SK-N-SH (cell line): ENCODE measurements at regions not wholly inside any gene's neighbourhood (a gene's known extent, or its start where the extent isn't known, plus 50 kb on each side); places are given as distances from the start of the nearest gene placed in this dataset.

ENCODE experiments used
- CTCF ChIA-PET: fragments of 300-600, 350-600 bp; formaldehyde crosslinking; extraction: SDS; loops from one replicate; lab custom pipeline; 2021; lab: Yijun Ruan, JAX
- POLR2A ChIA-PET: fragments of 350-600 bp; sonication (Branson Sonifier 250); formaldehyde crosslinking; extraction: SDS; loops from one replicate; lab custom pipeline; 2020; ENCODE audit warnings: antibody characterized with exemption, inconsistent platforms; lab: Yijun Ruan, JAX
- DNase-seq: peaks from one replicate; pipeline ENCODE4 v3.0.0; 2012
- H2AFZ ChIP-seq: fragments of 200-600 bp; sonication (generic); 2 replicates; pipeline ENCODE4 v1.8.1; 2016; ENCODE audit warnings: antibody characterized with exemption, mild to moderate bottlenecking, low read depth
- H3F3A ChIP-seq: fragments of 200-600 bp; sonication (generic); replicated peaks from 2 replicates; pipeline ENCODE3; 2016; ENCODE audit warnings: antibody characterized with exemption, mild to moderate bottlenecking; ENCODE audit not compliant: insufficient read depth
- H3K27ac ChIP-seq, 2 experiments: fragments of 200-500 bp in 1 of 2; fragments of 200-600 bp in 1 of 2; sonication (Bioruptor generic) in 1 of 2; sonication (generic), shearing (Covaris generic) in 1 of 2; 2 replicates each; pipeline versions ENCODE4 v1.5.1 to v1.6.1; 2014 to 2016; ENCODE audit warnings: low read depth in 2 of 2, inconsistent platforms in 1 of 2, low read length in 1 of 2, mild to moderate bottlenecking in 1 of 2, mixed read lengths in 1 of 2
- H3K27me3 ChIP-seq: fragments of 200-600 bp; sonication (generic), shearing (Covaris generic); 2 replicates; pipeline ENCODE4 v1.6.1; 2016; ENCODE audit warnings: mixed run types; ENCODE audit not compliant: insufficient read depth
- H3K36me3 ChIP-seq, 2 experiments: fragments of 200-500 bp in 1 of 2; fragments of 200-600 bp in 1 of 2; sonication (Bioruptor generic) in 1 of 2; sonication (generic) in 1 of 2; replicated peaks in 1 of 2; 2 replicates each; pipeline versions ENCODE3 to v1.5.1; 2014 to 2016; ENCODE audit warnings: low read length in 1 of 2, mild to moderate bottlenecking in 1 of 2; ENCODE audit not compliant: insufficient read depth in 2 of 2, control insufficient read depth in 1 of 2
- H3K4me1 ChIP-seq, 2 experiments: fragments of 200-500 bp in 1 of 2; fragments of 200-600 bp in 1 of 2; sonication (Bioruptor generic) in 1 of 2; sonication (generic), shearing (Covaris generic) in 1 of 2; 2 replicates each; pipeline versions ENCODE4 v1.5.1 to v1.6.1; 2014 to 2016; ENCODE audit warnings: low read depth in 1 of 2, low read length in 1 of 2, mixed run types in 1 of 2; ENCODE audit not compliant: insufficient read depth in 2 of 2, control insufficient read depth in 1 of 2
- H3K4me2 ChIP-seq: fragments of 200-600 bp; sonication (generic), shearing (Covaris generic); 2 replicates; pipeline ENCODE4 v1.6.1; 2017; ENCODE audit warnings: mixed run types
- H3K4me3 ChIP-seq, 2 experiments: fragments of 200-500 bp in 1 of 2; fragments of 200-600 bp in 1 of 2; sonication (Bioruptor generic) in 1 of 2; sonication (generic), shearing (Covaris generic) in 1 of 2; 2 replicates each; pipeline versions ENCODE4 v1.5.1 to v1.8.1; 2014 to 2016; ENCODE audit warnings: low read depth in 2 of 2, inconsistent platforms in 1 of 2, low read length in 1 of 2, mild to moderate bottlenecking in 1 of 2, mixed read lengths in 1 of 2, moderate library complexity in 1 of 2
- H3K79me2 ChIP-seq: fragments of 200-600 bp; sonication (generic); 2 replicates; pipeline ENCODE4 v1.8.1; 2017; ENCODE audit warnings: mild to moderate bottlenecking; ENCODE audit not compliant: insufficient read depth
- H3K9ac ChIP-seq: fragments of 200-600 bp; sonication (generic); 2 replicates; pipeline ENCODE4 v1.6.1; 2017; ENCODE audit warnings: mixed run types
- H3K9me2 ChIP-seq: fragments of 200-600 bp; sonication (generic); 2 replicates; pipeline ENCODE4 v1.6.1; 2017; ENCODE audit warnings: mixed run types
- H3K9me3 ChIP-seq: fragments of 200-600 bp; sonication (generic); 2 replicates; pipeline ENCODE4 v1.6.1; 2017; ENCODE audit warnings: mixed run types, mild to moderate bottlenecking, moderate library complexity
- H4K20me1 ChIP-seq: fragments of 200-600 bp; sonication (generic); 2 replicates; pipeline ENCODE4 v1.6.1; 2017; ENCODE audit warnings: mild to moderate bottlenecking, mixed run types; ENCODE audit not compliant: insufficient read depth
- ELF1 ChIP-seq: IDR thresholded peaks from 2 replicates; pipeline ENCODE4 v1.4.0; 2012
- EZH2phosphoT487 ChIP-seq: fragments of 200-600 bp; sonication (generic); IDR thresholded peaks from 2 replicates; pipeline ENCODE4 v1.6.1; 2017; ENCODE audit warnings: low read depth, mixed run types, mild to moderate bottlenecking, antibody characterized with exemption, moderate library complexity, borderline replicate concordance
- FOSL2 ChIP-seq: IDR thresholded peaks from 2 replicates; pipeline ENCODE4 v1.4.0; 2012; ENCODE audit warnings: low read depth, mild to moderate bottlenecking, moderate library complexity, borderline replicate concordance
- FOXM1 ChIP-seq: IDR thresholded peaks from 2 replicates; pipeline ENCODE4 v1.4.0; 2012; ENCODE audit warnings: low read depth, mild to moderate bottlenecking
- GABPA ChIP-seq: IDR thresholded peaks from 2 replicates; pipeline ENCODE4 v1.4.0; 2012; ENCODE audit warnings: low read depth, mild to moderate bottlenecking
- GATA2 ChIP-seq: sonication (generic); formaldehyde crosslinking; IDR thresholded peaks from 2 replicates; pipeline ENCODE4 v1.5.0; 2020; ENCODE audit warnings: mild to moderate bottlenecking, missing genetic modification reagents
- JUND ChIP-seq: IDR thresholded peaks from 2 replicates; pipeline ENCODE4 v1.4.0; 2012
- MAX ChIP-seq: IDR thresholded peaks from 2 replicates; pipeline ENCODE4 v1.4.0; 2012; ENCODE audit warnings: low read depth
- MXI1 ChIP-seq: IDR thresholded peaks from 2 replicates; pipeline ENCODE4 v1.6.1; 2012; ENCODE audit warnings: mild to moderate bottlenecking, low read depth, low read length, improper control_type of control experiment
- NFIC ChIP-seq: IDR thresholded peaks from 2 replicates; pipeline ENCODE4 v1.4.0; 2012; ENCODE audit warnings: borderline replicate concordance
- PBX3 ChIP-seq: IDR thresholded peaks from 2 replicates; pipeline ENCODE4; 2012
- RCOR1 ChIP-seq: fragments of 150-350 bp; IDR thresholded peaks from 2 replicates; pipeline ENCODE4 v1.6.1; 2017; ENCODE audit warnings: antibody characterized with exemption, low read length
- REST ChIP-seq: IDR thresholded peaks from 2 replicates; pipeline ENCODE4 v1.6.1; 2012; ENCODE audit warnings: mild to moderate bottlenecking, low read depth, low read length, moderate library complexity
- RXRA ChIP-seq: IDR thresholded peaks from 2 replicates; pipeline ENCODE4 v1.4.0; 2012; ENCODE audit warnings: low read depth, mild to moderate bottlenecking, borderline replicate concordance
- TAF1 ChIP-seq: IDR thresholded peaks from 2 replicates; pipeline ENCODE4 v1.6.1; 2012; ENCODE audit warnings: low read depth, mild to moderate bottlenecking, low read length, moderate library complexity, borderline replicate concordance
- TEAD4 ChIP-seq: IDR thresholded peaks from 2 replicates; pipeline ENCODE4 v1.4.0; 2012; ENCODE audit warnings: mild to moderate bottlenecking, borderline replicate concordance; ENCODE audit not compliant: insufficient read depth
- USF1 ChIP-seq: IDR thresholded peaks from 2 replicates; pipeline ENCODE4 v1.4.0; 2012; ENCODE audit warnings: low read depth, borderline replicate concordance
- USF2 ChIP-seq: fragments of 150-350 bp; IDR thresholded peaks from 2 replicates; pipeline ENCODE4 v1.6.1; 2017; ENCODE audit warnings: antibody characterized with exemption, low read length, low read depth, borderline replicate concordance
- YY1 ChIP-seq: IDR thresholded peaks from 2 replicates; pipeline ENCODE4 v1.4.0; 2012; ENCODE audit warnings: low read depth, mild to moderate bottlenecking
- WGBS: methylation state at CpG from one replicate; pipeline ENCODE4 v1.1.6; 2017; ENCODE audit warnings: low lambda C conversion rate; 5-methylcytosine and 5-hydroxymethylcytosine counted together

GRCh38 chr2:144597894-144598593 is 78.1 kb upstream of the ZEB2 start:
- Histone ChIP-seq H3K27me3 (no peaks in the 10 kb centered on the region), H4K20me1 (no peaks in the 10 kb centered on the region), H3K9ac (no peak overlapping the region), H3K79me2 (no peaks in the 10 kb centered on the region), H2AFZ (no peak overlapping the region), H3F3A (peaks cover 11% of the 10 kb centered on the region), H3K4me2 (no peak overlapping the region), H3K4me1 (peaks cover 3 to 9% of the 10 kb centered on the region in 2 experiments), H3K9me3 (no peaks in the 10 kb centered on the region), H3K4me3 (no peak overlapping the region), H3K36me3 (no peaks in the 10 kb centered on the region), H3K27ac (no peak overlapping the region), H3K9me2 (no peaks in the 10 kb centered on the region)
- DNase-seq = no peak
- ChIA-PET POLR2A (no interaction called here), CTCF (no interaction called here)
- no peak for TF ChIP-seq FOXM1
- no peak for TF ChIP-seq EZH2phosphoT487
- no peak for TF ChIP-seq GABPA
- TF ChIP-seq YY1 = no peak
- TF ChIP-seq RXRA = no peak
- TF ChIP-seq USF2 = no peak
- TF ChIP-seq MAX = no peak
- no peak for TF ChIP-seq NFIC
- TF ChIP-seq TAF1 = no peak
- no peak for TF ChIP-seq JUND
- TF ChIP-seq MXI1 = no peak
- no peak for TF ChIP-seq ELF1
- 76% methylated on average over 6 of the region's 6 CpGs for WGBS

GRCh38 chr2:144597388-144597787 is 77.5 kb upstream of the ZEB2 start:
- no peak for TF ChIP-seq RCOR1
- TF ChIP-seq TEAD4 = no peak
- no peak for TF ChIP-seq YY1
- no peak for TF ChIP-seq USF2
- no peak for TF ChIP-seq PBX3
- no peak for TF ChIP-seq USF1
- no peak for TF ChIP-seq GATA2 (CRISPR knock-in tag)
- no peak for TF ChIP-seq RXRA
- TF ChIP-seq REST = no peak
- no peak for TF ChIP-seq MXI1
- TF ChIP-seq FOSL2 = no peak
- TF ChIP-seq TAF1 = no peak
- no peaks in the 10 kb centered on the region for H3K9me2 ChIP-seq
- H3K27me3 ChIP-seq = no peaks in the 10 kb centered on the region
- H3K4me3 ChIP-seq = no peak overlapping the region
- H4K20me1 ChIP-seq = no peaks in the 10 kb centered on the region
- no peak overlapping the region for H2AFZ ChIP-seq
- WGBS = 71% methylated on average over 4 of the region's 4 CpGs
- H3K79me2 ChIP-seq = no peaks in the 10 kb centered on the region
- H3K36me3 ChIP-seq = no peaks in the 10 kb centered on the region
- peaks cover 11% of the 10 kb centered on the region for H3F3A ChIP-seq
- ChIA-PET CTCF (no interaction called here), POLR2A (no interaction called here)
- no peaks in the 10 kb centered on the region for H3K9me3 ChIP-seq
- H3K9ac ChIP-seq = no peak overlapping the region
- no peak for DNase-seq
- H3K4me1 ChIP-seq = peaks cover 3 to 9% of the 10 kb centered on the region in 2 experiments
- no peak overlapping the region for H3K27ac ChIP-seq
- H3K4me2 ChIP-seq = no peak overlapping the region
